Sigmoid colon (tissue), 6 donors: ENCODE measurements at regions not wholly inside any gene's neighbourhood (a gene's known extent, or its start where the extent isn't known, plus 50 kb on each side); places are given as distances from the start of the nearest gene placed in this dataset.

ENCODE experiments used
- DNase-seq: peaks from one replicate; pipeline ENCODE4 v3.0.0-alpha.2; 2019
- H3K27ac ChIP-seq, 4 donors: fragments of 200-600 bp; sonication (generic); one replicate each; pipeline ENCODE4 v1.5.1; 2016 to 2019; ENCODE audit warnings: mild to moderate bottlenecking in 1 of 4
- H3K27me3 ChIP-seq, 3 donors: fragments of 200-600 bp; sonication (generic); one replicate each; pipeline ENCODE4 v1.5.1; 2019; ENCODE audit warnings: mild to moderate bottlenecking in 1 of 3
- H3K36me3 ChIP-seq, 4 donors: fragments of 200-600 bp; sonication (generic); one replicate each; pipeline ENCODE4 v1.5.1; 2016 to 2019
- H3K4me1 ChIP-seq, 4 donors: fragments of 200-600 bp; sonication (generic); one replicate each; pipeline ENCODE4 v1.5.1; 2017 to 2019
- H3K4me3 ChIP-seq, 4 donors: fragments of 200-600 bp; sonication (generic); one replicate each; pipeline ENCODE4 v1.5.1; 2017 to 2019; ENCODE audit warnings: mild to moderate bottlenecking in 2 of 4, moderate library complexity in 1 of 4
- H3K9me3 ChIP-seq, 4 donors: fragments of 200-600 bp in 3 of 4; sonication (generic) in 3 of 4; one replicate each; pipeline versions ENCODE4 v1.5.1 to v1.6.1; 2013 to 2019
- CTCF ChIP-seq, 4 experiments: fragments of 450-650 bp in 3 of 4; fragments of 200-600 bp in 1 of 4; IDR thresholded peaks; one replicate each; pipeline ENCODE4 v1.5.1; 2016 to 2019; ENCODE audit warnings: antibody characterized with exemption in 4 of 4, mild to moderate bottlenecking in 3 of 4, moderate library complexity in 2 of 4
- EP300 ChIP-seq, 4 donors: sonication (generic); formaldehyde crosslinking; IDR thresholded peaks; one replicate each; pipeline ENCODE4 v1.6.1; 2017; ENCODE audit warnings: antibody characterized with exemption in 4 of 4
- POLR2A ChIP-seq, 2 donors: fragments of 450-650 bp; IDR thresholded peaks; one replicate each; pipeline ENCODE4 v1.6.1; 2016; ENCODE audit warnings: antibody characterized with exemption in 2 of 2, mild to moderate bottlenecking in 2 of 2, moderate library complexity in 2 of 2
- POLR2AphosphoS5 ChIP-seq, 4 donors: sonication (generic); formaldehyde crosslinking; IDR thresholded peaks; one replicate each; pipeline ENCODE4 v1.6.1; 2017; ENCODE audit warnings: antibody characterized with exemption in 4 of 4
- WGBS, 2 donors: extraction: QIAGEN DNeasy Blood & Tissue Kit; methylation state at CpG; one replicate each; pipeline ENCODE4 v1.1.7; 2013; 5-methylcytosine and 5-hydroxymethylcytosine counted together
- intact Hi-C: fragments of 100-400 bp; cut with DNase I; formaldehyde crosslinking; loops from one replicate; pipeline ENCODE4 v1.15.1; 2023
- donor health status: healthy with polysubstance abuse.
- donor health status: healthy.

DNA sequence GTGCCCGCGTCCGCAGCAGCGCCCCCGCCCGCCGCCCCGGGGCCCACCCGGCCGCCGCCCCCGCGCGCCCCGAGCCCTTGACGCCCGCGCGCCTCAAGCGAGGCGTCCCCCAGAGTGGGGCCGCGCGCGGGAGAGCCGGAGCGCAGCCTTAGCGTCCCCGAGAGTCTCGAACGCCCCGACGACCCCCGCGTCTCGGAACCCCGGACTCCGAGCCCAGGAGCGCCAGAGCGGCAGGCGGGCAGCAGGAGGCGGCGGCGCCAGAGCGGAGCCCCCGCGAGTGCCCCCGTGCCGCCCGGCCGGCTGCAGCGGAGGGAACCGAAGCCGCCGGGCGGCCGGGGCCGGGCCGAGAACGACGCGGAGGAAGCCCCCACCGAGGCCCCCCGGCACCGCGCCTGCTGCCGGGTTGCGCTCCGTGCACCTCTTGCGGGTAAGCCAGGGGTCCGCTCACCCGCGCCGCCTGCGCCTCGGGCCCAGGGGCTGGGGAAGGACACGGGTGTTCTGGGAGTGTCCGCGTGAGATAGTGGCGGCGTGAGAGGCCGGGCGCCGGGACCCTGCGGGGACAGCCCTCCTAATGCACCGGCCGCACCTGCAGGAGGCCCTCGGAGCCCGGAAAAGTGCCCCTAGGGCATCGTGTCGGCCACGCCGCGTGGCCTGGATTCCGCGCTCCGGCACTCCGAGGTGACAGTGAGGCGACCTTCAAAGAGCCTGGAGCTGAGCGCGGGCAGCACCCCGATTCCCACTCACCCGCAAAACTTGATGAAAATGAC, 52.0 kb upstream of the ULK4 start:
- Histone ChIP-seq H3K9me3 (no peaks in the 10 kb centered on the region), H3K36me3 (no peaks in the 10 kb centered on the region), H3K27ac (peak overlapping the region; percentile 88 to 95 (median 92)), H3K4me1 (peaks cover 0 to 46% (median 35%) of the 10 kb centered on the region in 4 donors), H3K27me3 (no peaks in the 10 kb centered on the region), H3K4me3 (peak overlapping the region; percentile 82 to 99 (median 96))
- 0% methylated on average over 103 of the region's 103 CpGs for WGBS, 2 donors
- DNase-seq = peak; percentile 77
- TF ChIP-seq CTCF (IDR thresholded peaks at IDR 0.05) (no peak), POLR2AphosphoS5 (IDR thresholded peaks at IDR 0.05) (peak in 1 of 4 donors; percentile 25)
- intact Hi-C loops = loop anchor here (1.0 to 5.0 kb wide), 5 partner anchors 53 to 122 kb away; partner anchors contain the start of gene TRAK1

DNA sequence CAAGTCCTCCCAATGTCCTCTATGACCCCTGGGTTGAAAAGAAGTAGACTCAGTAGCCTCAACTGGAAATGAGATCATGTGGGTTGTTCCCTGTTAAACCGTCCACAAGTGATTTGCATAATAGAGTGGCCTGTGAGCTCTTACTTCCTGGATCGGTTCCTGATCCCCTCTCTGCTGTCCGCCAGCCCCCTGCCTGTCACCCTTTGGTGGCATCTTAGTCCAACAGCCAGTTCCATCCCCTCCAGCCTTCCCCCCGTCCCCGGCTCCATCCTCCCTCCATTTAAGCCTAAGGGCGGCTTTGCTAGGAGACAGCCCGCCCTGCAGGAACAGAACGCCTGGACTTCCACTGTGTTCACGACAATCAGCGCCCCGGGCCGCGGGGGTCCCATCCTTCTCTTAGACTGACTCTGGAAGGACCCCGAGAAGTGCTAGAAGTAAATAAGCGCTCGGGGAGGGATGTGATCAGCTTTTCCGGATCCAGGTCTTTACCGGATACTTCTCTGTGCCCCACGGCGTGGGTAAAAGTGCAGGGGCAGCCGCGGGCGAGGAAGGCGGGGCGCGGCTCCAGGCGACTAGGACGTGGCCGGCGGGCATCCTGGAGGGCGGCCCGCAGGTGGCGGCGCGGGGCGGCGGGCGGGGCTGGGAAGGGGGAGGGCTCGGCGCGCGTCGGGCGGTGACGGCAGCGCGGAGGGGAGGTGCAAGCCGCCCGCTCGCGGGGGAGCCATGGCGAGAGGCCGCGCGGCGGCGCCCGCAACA, 51.2 kb upstream of the ULK4 start:
- intact Hi-C loops = loop anchor here (5.0 kb wide), 2 partner anchors 69 to 121 kb away; no protein-coding TSS in a partner anchor

GRCh38 chr3:42012383-42012934, 50.6 kb upstream of the ULK4 start:
- intact Hi-C loops = loop anchor here (5.0 kb wide), 2 partner anchors 70 to 120 kb away; no protein-coding TSS in a partner anchor
- H3K27ac ChIP-seq = peak overlapping the region; percentile 90 to 95 (median 92)

More for the DNA sequence above, 51.2 kb upstream of the ULK4 start:
- Histone ChIP-seq H3K36me3 (no peaks in the 10 kb centered on the region), H3K4me1 (peaks cover 0 to 39% (median 29%) of the 10 kb centered on the region in 4 donors), H3K4me3 (peak overlapping the region; percentile 42 to 99 (median 96)), H3K9me3 (no peaks in the 10 kb centered on the region), H3K27me3 (no peaks in the 10 kb centered on the region), H3K27ac (peak overlapping the region; percentile 90 to 95 (median 92))
- TF ChIP-seq EP300 (IDR thresholded peaks at IDR 0.05) (no peak), CTCF (IDR thresholded peaks at IDR 0.05) (peak in 1 of 4 experiments; percentile 10), POLR2A (IDR thresholded peaks at IDR 0.05) (peak in 1 of 2 donors; percentile 20), POLR2AphosphoS5 (IDR thresholded peaks at IDR 0.05) (peak in 3 of 4 donors; percentile 48 to 61 (median 57))
- DNase-seq = peak; percentile 85
- WGBS, 2 donors = 0 to 1% methylated on average over 58 of the region's 58 CpGs

More at GRCh38 chr3:42012383-42012934, 50.6 kb upstream of the ULK4 start:
- DNase-seq = no peak
- Histone ChIP-seq H3K27me3 (no peaks in the 10 kb centered on the region), H3K36me3 (no peaks in the 10 kb centered on the region), H3K4me3 (no peak overlapping the region), H3K4me1 (peaks cover 0 to 36% (median 24%) of the 10 kb centered on the region in 4 donors), H3K9me3 (no peaks in the 10 kb centered on the region)
- TF ChIP-seq POLR2A (IDR thresholded peaks at IDR 0.05) (no peak), POLR2AphosphoS5 (IDR thresholded peaks at IDR 0.05) (no peak), EP300 (IDR thresholded peaks at IDR 0.05) (no peak), CTCF (IDR thresholded peaks at IDR 0.05) (no peak)
- WGBS, 2 donors = 41 to 50% methylated on average over 2 of the region's 2 CpGs
